SK-N-SH treated with all-trans-retinoic acid at 6 μM for 48 hours (cell line): ENCODE measurements at regions not wholly inside any gene's neighbourhood (a gene's known extent, or its start where the extent isn't known, plus 50 kb on each side); places are given as distances from the start of the nearest gene placed in this dataset.

Source experiments
- ATAC-seq: fragments of 200-7000 bp; cut with Tn5 transposase; 3 replicates; pipeline ENCODE4 v1.9.1; 2020; ENCODE audit warnings: mild to moderate bottlenecking, moderate library complexity
- ARNTL ChIP-seq: fragments of 450-650 bp; formaldehyde crosslinking; IDR thresholded peaks from 2 replicates; pipeline ENCODE4 v1.5.0; 2020; ENCODE audit warnings: low read depth, mild to moderate bottlenecking, moderate library complexity, borderline replicate concordance
- BACH2 ChIP-seq: fragments of 250-450 bp; sonication (Bioruptor Pico); IDR thresholded peaks from 2 replicates; pipeline ENCODE4 v1.9.0; 2021; ENCODE audit warnings: mild to moderate bottlenecking, borderline replicate concordance
- CSDC2 ChIP-seq: fragments of 250-450 bp; sonication (Bioruptor Pico); IDR thresholded peaks from 2 replicates; pipeline ENCODE4 v1.5.0; 2020; ENCODE audit warnings: mild to moderate bottlenecking, moderate library complexity
- ESRRG ChIP-seq: fragments of 250-450 bp; sonication (Bioruptor Pico); IDR thresholded peaks from 2 replicates; pipeline ENCODE4 v1.6.1; 2021; ENCODE audit warnings: mild to moderate bottlenecking
- GLIS3 ChIP-seq: fragments of 250-450 bp; sonication (Bioruptor Pico); IDR thresholded peaks from 2 replicates; pipeline ENCODE4 v1.5.0; 2020; ENCODE audit warnings: mild to moderate bottlenecking, moderate library complexity
- ISL1 ChIP-seq: fragments of 250-450 bp; sonication (Bioruptor Pico); IDR thresholded peaks from 2 replicates; pipeline ENCODE4 v2.1.2; 2022; ENCODE audit warnings: mild to moderate bottlenecking, moderate library complexity
- OSR1 ChIP-seq: fragments of 250-450 bp; sonication (Bioruptor Pico); IDR thresholded peaks from 2 replicates; pipeline ENCODE4 v1.8.0; 2022; ENCODE audit warnings: moderate library complexity, mild to moderate bottlenecking, inconsistent platforms
- PPARA ChIP-seq: fragments of 250-450 bp; sonication (Bioruptor Pico); IDR thresholded peaks from 2 replicates; pipeline ENCODE4 v1.5.0; 2020; ENCODE audit warnings: mild to moderate bottlenecking, borderline replicate concordance
- RARB ChIP-seq: fragments of 250-450 bp; sonication (Bioruptor Pico); IDR thresholded peaks from 2 replicates; pipeline ENCODE4 v1.8.0; 2021; ENCODE audit warnings: mild to moderate bottlenecking, moderate library complexity
- SNAI2 ChIP-seq: fragments of 250-450 bp; sonication (Bioruptor Pico); IDR thresholded peaks from 2 replicates; pipeline ENCODE4 v1.5.0; 2020; ENCODE audit warnings: mild to moderate bottlenecking, moderate library complexity
- TCF4 ChIP-seq: fragments of 250-450 bp; sonication (Bioruptor Pico); IDR thresholded peaks from 2 replicates; pipeline ENCODE4 v1.8.0; 2021; ENCODE audit warnings: mild to moderate bottlenecking, moderate library complexity, borderline replicate concordance
- TOX ChIP-seq: fragments of 250-450 bp; sonication (Bioruptor Pico); IDR thresholded peaks from 2 replicates; pipeline ENCODE4 v1.8.0; 2021; ENCODE audit warnings: mild to moderate bottlenecking, moderate library complexity, borderline replicate concordance
- ZC3H10 ChIP-seq: fragments of 250-450 bp; sonication (Bioruptor Pico); IDR thresholded peaks from 2 replicates; pipeline ENCODE4 v1.5.1; 2021; ENCODE audit warnings: mild to moderate bottlenecking, moderate library complexity
- ZFP3 ChIP-seq: fragments of 250-450 bp; sonication (Bioruptor Pico); IDR thresholded peaks from 2 replicates; pipeline ENCODE4 v1.5.0; 2020; ENCODE audit warnings: mild to moderate bottlenecking, moderate library complexity
- ZFP30 ChIP-seq: fragments of 450-650 bp; formaldehyde crosslinking; IDR thresholded peaks from 2 replicates; pipeline ENCODE4 v1.5.0; 2022; ENCODE audit warnings: mild to moderate bottlenecking, moderate library complexity
- ZNF70 ChIP-seq: fragments of 450-650 bp; formaldehyde crosslinking; IDR thresholded peaks from 2 replicates; pipeline ENCODE4 v1.5.0; 2020; ENCODE audit warnings: mild to moderate bottlenecking, moderate library complexity
- ZNF8 ChIP-seq: fragments of 450-650 bp; formaldehyde crosslinking; IDR thresholded peaks from 2 replicates; pipeline ENCODE4 v1.5.0; 2020; ENCODE audit warnings: mild to moderate bottlenecking, moderate library complexity
- TF ChIP-seq, protein P1 (sequence below): fragments of 250-450 bp; sonication (Bioruptor Pico); IDR thresholded peaks from 2 replicates; pipeline ENCODE4 v1.5.1; 2020; ENCODE audit warnings: low read depth, mild to moderate bottlenecking, moderate library complexity
- TF ChIP-seq, protein P2 (sequence below): fragments of 250-450 bp; sonication (Bioruptor Pico); IDR thresholded peaks from 2 replicates; pipeline ENCODE4 v1.5.1; 2021; ENCODE audit warnings: mild to moderate bottlenecking, moderate library complexity
- TF ChIP-seq, protein P3 (sequence below): fragments of 250-450 bp; sonication (Bioruptor Pico); IDR thresholded peaks from 2 replicates; pipeline ENCODE4 v1.8.0; 2021; ENCODE audit warnings: low read depth, mild to moderate bottlenecking, moderate library complexity, borderline replicate concordance
- TF ChIP-seq, protein P4 (sequence below): fragments of 250-450 bp; sonication (Bioruptor Pico); IDR thresholded peaks from 2 replicates; pipeline ENCODE4 v1.8.0; 2020; ENCODE audit warnings: mild to moderate bottlenecking, moderate library complexity, borderline replicate concordance
- TF ChIP-seq, protein P5 (sequence below): fragments of 250-450 bp; sonication (Bioruptor Pico); IDR thresholded peaks from 2 replicates; pipeline ENCODE4 v1.5.0; 2020; ENCODE audit warnings: mild to moderate bottlenecking, moderate library complexity

DNA sequence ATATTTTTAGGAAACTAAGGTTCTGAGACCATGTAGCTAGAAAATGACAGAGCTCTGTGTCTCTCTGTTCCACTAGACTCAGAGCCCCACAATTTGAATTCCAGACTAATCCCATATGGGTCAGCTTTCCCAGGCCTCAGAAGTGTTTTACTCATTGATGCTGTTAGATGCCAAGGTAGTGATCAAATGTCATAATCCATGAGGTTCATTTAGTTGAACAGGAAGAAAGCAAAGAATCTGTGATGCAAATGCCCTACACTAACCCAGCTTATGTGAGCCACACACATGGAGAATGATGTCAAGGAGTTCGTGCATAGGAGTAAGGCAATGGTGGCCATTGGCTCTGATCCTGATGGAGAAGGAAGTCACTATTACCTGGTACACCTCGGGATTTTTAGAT, 363.4 kb upstream of the RARB start:
- ATAC-seq: no peak
- TF ChIP-seq, protein P1, sequence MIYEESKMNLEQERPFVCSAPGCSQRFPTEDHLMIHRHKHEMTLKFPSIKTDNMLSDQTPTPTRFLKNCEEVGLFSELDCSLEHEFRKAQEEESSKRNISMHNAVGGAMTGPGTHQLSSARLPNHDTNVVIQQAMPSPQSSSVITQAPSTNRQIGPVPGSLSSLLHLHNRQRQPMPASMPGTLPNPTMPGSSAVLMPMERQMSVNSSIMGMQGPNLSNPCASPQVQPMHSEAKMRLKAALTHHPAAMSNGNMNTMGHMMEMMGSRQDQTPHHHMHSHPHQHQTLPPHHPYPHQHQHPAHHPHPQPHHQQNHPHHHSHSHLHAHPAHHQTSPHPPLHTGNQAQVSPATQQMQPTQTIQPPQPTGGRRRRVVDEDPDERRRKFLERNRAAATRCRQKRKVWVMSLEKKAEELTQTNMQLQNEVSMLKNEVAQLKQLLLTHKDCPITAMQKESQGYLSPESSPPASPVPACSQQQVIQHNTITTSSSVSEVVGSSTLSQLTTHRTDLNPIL: no peak
- TF ChIP-seq ARNTL (CRISPR knock-in tag) (no peak), ZC3H10 (CRISPR knock-in tag) (no peak), SNAI2 (CRISPR knock-in tag) (no peak), ZNF70 (CRISPR knock-in tag) (no peak), ZNF8 (CRISPR knock-in tag) (no peak), ZFP3 (CRISPR knock-in tag) (no peak), PPARA (no peak), OSR1 (CRISPR knock-in tag) (no peak), TCF4 (CRISPR knock-in tag) (no peak), ISL1 (CRISPR knock-in tag) (no peak), TOX (CRISPR knock-in tag) (no peak), RARB (CRISPR knock-in tag) (no peak), CSDC2 (CRISPR knock-in tag) (no peak)
- TF ChIP-seq, protein P2, sequence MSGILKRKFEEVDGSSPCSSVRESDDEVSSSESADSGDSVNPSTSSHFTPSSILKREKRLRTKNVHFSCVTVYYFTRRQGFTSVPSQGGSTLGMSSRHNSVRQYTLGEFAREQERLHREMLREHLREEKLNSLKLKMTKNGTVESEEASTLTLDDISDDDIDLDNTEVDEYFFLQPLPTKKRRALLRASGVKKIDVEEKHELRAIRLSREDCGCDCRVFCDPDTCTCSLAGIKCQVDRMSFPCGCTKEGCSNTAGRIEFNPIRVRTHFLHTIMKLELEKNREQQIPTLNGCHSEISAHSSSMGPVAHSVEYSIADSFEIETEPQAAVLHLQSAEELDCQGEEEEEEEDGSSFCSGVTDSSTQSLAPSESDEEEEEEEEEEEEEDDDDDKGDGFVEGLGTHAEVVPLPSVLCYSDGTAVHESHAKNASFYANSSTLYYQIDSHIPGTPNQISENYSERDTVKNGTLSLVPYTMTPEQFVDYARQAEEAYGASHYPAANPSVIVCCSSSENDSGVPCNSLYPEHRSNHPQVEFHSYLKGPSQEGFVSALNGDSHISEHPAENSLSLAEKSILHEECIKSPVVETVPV (CRISPR knock-in tag): no peak
- TF ChIP-seq, protein P3, sequence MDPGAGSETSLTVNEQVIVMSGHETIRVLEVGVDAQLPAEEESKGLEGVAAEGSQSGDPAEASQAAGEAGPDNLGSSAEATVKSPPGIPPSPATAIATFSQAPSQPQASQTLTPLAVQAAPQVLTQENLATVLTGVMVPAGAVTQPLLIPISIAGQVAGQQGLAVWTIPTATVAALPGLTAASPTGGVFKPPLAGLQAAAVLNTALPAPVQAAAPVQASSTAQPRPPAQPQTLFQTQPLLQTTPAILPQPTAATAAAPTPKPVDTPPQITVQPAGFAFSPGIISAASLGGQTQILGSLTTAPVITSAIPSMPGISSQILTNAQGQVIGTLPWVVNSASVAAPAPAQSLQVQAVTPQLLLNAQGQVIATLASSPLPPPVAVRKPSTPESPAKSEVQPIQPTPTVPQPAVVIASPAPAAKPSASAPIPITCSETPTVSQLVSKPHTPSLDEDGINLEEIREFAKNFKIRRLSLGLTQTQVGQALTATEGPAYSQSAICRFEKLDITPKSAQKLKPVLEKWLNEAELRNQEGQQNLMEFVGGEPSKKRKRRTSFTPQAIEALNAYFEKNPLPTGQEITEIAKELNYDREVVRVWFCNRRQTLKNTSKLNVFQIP (CRISPR knock-in tag): no peak
- TF ChIP-seq, protein P4, sequence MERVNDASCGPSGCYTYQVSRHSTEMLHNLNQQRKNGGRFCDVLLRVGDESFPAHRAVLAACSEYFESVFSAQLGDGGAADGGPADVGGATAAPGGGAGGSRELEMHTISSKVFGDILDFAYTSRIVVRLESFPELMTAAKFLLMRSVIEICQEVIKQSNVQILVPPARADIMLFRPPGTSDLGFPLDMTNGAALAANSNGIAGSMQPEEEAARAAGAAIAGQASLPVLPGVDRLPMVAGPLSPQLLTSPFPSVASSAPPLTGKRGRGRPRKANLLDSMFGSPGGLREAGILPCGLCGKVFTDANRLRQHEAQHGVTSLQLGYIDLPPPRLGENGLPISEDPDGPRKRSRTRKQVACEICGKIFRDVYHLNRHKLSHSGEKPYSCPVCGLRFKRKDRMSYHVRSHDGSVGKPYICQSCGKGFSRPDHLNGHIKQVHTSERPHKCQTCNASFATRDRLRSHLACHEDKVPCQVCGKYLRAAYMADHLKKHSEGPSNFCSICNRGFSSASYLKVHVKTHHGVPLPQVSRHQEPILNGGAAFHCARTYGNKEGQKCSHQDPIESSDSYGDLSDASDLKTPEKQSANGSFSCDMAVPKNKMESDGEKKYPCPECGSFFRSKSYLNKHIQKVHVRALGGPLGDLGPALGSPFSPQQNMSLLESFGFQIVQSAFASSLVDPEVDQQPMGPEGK: no peak

DNA sequence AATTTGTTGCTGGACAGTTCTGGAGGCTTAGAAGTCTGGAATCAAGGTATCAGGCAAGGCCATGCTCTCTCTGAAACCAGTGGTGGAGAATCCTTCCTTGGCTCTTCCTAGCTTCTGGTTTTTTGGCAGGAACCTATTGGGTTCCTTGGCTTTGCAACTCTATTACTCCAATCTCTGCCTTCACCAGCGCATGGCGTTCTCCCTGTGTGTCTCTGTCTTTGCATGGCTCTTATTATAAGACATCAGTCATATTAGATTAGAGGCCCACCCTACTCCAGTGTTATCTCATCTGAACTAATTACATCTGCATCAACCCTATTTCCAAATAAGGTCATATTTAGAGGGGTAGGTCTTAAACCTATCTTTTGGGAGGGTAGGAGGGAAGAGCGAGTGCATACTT, 358.1 kb upstream of the RARB start:
- TF ChIP-seq ZNF8 (CRISPR knock-in tag) (no peak), ESRRG (no peak), TCF4 (CRISPR knock-in tag) (no peak)
- TF ChIP-seq, protein P3 (CRISPR knock-in tag): no peak
- ATAC-seq: no peak

DNA sequence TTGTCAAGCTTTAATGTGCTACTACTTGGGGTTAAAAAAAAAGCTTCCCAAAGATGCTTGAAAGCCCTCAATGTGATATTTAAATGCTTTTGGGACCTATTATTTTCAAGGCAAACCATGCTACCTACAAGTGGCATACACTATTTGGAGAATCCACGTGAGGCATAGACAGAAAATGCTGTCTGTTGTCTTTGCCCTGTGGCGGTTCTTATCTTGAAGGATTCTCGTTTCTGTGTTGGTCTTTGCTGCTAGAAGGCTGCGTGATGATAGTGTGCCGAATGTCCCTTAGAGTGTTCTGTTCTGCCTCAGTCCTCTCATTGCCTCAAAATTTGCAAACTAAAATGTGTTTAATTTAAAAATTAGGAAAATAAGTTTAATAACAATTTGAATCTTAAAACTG, 356.2 kb upstream of the RARB start:
- TF ChIP-seq ZC3H10 (CRISPR knock-in tag) (no peak), ARNTL (CRISPR knock-in tag) (no peak), OSR1 (CRISPR knock-in tag) (no peak), TOX (CRISPR knock-in tag) (no peak), BACH2 (CRISPR knock-in tag) (no peak), ZFP30 (no peak), GLIS3 (CRISPR knock-in tag) (no peak), ZNF70 (CRISPR knock-in tag) (no peak), ZNF8 (CRISPR knock-in tag) (no peak), ZFP3 (CRISPR knock-in tag) (no peak)
- TF ChIP-seq, protein P5, sequence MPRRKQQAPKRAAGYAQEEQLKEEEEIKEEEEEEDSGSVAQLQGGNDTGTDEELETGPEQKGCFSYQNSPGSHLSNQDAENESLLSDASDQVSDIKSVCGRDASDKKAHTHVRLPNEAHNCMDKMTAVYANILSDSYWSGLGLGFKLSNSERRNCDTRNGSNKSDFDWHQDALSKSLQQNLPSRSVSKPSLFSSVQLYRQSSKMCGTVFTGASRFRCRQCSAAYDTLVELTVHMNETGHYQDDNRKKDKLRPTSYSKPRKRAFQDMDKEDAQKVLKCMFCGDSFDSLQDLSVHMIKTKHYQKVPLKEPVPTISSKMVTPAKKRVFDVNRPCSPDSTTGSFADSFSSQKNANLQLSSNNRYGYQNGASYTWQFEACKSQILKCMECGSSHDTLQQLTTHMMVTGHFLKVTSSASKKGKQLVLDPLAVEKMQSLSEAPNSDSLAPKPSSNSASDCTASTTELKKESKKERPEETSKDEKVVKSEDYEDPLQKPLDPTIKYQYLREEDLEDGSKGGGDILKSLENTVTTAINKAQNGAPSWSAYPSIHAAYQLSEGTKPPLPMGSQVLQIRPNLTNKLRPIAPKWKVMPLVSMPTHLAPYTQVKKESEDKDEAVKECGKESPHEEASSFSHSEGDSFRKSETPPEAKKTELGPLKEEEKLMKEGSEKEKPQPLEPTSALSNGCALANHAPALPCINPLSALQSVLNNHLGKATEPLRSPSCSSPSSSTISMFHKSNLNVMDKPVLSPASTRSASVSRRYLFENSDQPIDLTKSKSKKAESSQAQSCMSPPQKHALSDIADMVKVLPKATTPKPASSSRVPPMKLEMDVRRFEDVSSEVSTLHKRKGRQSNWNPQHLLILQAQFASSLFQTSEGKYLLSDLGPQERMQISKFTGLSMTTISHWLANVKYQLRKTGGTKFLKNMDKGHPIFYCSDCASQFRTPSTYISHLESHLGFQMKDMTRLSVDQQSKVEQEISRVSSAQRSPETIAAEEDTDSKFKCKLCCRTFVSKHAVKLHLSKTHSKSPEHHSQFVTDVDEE (CRISPR knock-in tag): no peak
- TF ChIP-seq, protein P3 (CRISPR knock-in tag): no peak
- TF ChIP-seq, protein P4: no peak
- ATAC-seq: no peak
